ENCODE measurements at regions not wholly inside any gene's neighbourhood (a gene's known extent, or its start where the extent isn't known, plus 50 kb on each side); places are given as distances from the start of the nearest gene placed in this dataset.

DNA sequence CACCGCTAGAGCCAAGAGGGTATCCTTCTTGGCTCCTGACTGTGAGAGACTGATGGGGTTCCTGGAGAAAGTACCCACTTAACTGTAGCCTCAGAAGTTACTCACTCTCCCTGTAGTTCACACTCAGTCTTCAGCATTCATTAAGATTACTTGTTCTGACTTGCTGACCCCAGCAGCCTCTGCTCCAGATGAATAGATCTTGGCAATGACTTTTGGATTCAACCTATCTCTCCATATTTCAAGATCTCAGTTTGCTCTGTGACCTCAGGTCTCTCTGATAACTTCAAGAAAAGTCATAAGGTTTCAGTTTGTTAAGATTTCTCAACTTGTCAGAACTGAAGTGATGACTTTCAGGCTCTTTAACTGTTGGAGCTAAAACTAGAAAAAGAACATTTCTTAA, 825.6 kb downstream of the PCDH7 start:
- Mint-ChIP-seq H3K9me3 (ENCODE audit: unreplicated experiment) (no peaks in the 10 kb centered on the region), H3K4me3 (ENCODE audit: unreplicated experiment) (no peak overlapping the region), H3K4me1 (ENCODE audit: low read depth, unreplicated experiment) (no peaks in the 10 kb centered on the region), H3K27ac (ENCODE audit: unreplicated experiment) (no peak overlapping the region), H3K36me3 (ENCODE audit: insufficient read depth, unreplicated experiment) (no peaks in the 10 kb centered on the region), H3K27me3 (ENCODE audit: insufficient read depth, unreplicated experiment) (no peaks in the 10 kb centered on the region)
- intact Hi-C loops (cut with micrococcal nuclease; ENCODE audit: unreplicated experiment), result loop anchor here (10.0 kb wide), 1 partner anchor 831 kb away; no protein-coding TSS in a partner anchor
- no peaks in the 10 kb centered on the region for H3K9me3 ChIP-seq
- TF ChIP-seq, protein P1, sequence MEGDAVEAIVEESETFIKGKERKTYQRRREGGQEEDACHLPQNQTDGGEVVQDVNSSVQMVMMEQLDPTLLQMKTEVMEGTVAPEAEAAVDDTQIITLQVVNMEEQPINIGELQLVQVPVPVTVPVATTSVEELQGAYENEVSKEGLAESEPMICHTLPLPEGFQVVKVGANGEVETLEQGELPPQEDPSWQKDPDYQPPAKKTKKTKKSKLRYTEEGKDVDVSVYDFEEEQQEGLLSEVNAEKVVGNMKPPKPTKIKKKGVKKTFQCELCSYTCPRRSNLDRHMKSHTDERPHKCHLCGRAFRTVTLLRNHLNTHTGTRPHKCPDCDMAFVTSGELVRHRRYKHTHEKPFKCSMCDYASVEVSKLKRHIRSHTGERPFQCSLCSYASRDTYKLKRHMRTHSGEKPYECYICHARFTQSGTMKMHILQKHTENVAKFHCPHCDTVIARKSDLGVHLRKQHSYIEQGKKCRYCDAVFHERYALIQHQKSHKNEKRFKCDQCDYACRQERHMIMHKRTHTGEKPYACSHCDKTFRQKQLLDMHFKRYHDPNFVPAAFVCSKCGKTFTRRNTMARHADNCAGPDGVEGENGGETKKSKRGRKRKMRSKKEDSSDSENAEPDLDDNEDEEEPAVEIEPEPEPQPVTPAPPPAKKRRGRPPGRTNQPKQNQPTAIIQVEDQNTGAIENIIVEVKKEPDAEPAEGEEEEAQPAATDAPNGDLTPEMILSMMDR (IDR thresholded peaks at IDR 0.05; ENCODE audit: insufficient read depth in 1 of 2, low read depth in 1 of 2, low read length in 1 of 2, severe bottlenecking in 1 of 2, unreplicated experiment in 1 of 2), result no peak
- BruUV-seq (replicated peaks), result no TSS peak
- no peaks in the 10 kb centered on the region for H3K36me3 ChIP-seq (ENCODE audit: control insufficient read depth, insufficient read depth, low read length)
- no peak overlapping the region for H3K4me3 ChIP-seq (ENCODE audit: low read depth, low read length)
- H3K27me3 ChIP-seq (replicated peaks; ENCODE audit: control insufficient read depth, insufficient read depth, low read length), result no peaks in the 10 kb centered on the region
- POLR2A ChIA-PET, result no interaction called here
- no peaks in the 10 kb centered on the region for H3K4me1 ChIP-seq
- no peak for DNase-seq
- CTCF ChIA-PET, result no interaction called here

DNA sequence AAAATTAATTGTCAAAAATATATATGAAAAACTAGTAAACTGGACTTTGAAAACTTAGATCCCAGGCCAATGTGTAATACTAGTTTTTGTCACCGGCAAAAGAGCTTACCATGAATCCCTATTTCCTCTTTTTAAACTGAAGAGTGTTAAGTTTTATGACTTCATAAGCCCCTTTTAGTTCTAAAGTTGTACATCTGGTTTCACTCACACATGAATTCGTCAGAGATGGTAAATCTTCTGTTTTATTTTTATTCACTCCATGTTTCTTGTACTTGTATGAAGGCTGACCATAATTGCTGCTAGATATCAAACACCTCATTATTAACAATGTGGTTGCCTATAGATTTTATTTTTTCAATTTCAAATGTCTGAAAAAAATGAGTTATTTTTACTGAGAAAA, 827.9 kb downstream of the PCDH7 start:
- no peaks in the 10 kb centered on the region for H3K9me3 ChIP-seq
- H3K4me3 Mint-ChIP-seq (ENCODE audit: unreplicated experiment), result no peak overlapping the region
- TF ChIP-seq, protein P1 (IDR thresholded peaks at IDR 0.05; ENCODE audit: insufficient read depth in 1 of 2, low read depth in 1 of 2, low read length in 1 of 2, severe bottlenecking in 1 of 2, unreplicated experiment in 1 of 2), result no peak
- CTCF ChIA-PET, result no interaction called here
- intact Hi-C loops (cut with micrococcal nuclease; ENCODE audit: unreplicated experiment), result loop anchor here (10.0 kb wide), 1 partner anchor 833 kb away; no protein-coding TSS in a partner anchor
- no peaks in the 10 kb centered on the region for H3K27me3 Mint-ChIP-seq (ENCODE audit: insufficient read depth, unreplicated experiment)
- no peaks in the 10 kb centered on the region for H3K27me3 ChIP-seq (replicated peaks; ENCODE audit: control insufficient read depth, insufficient read depth, low read length)
- no TSS peak for BruUV-seq (replicated peaks)
- DNase-seq, result no peak
- no peaks in the 10 kb centered on the region for H3K36me3 Mint-ChIP-seq (ENCODE audit: insufficient read depth, unreplicated experiment)
- H3K36me3 ChIP-seq (ENCODE audit: control insufficient read depth, insufficient read depth, low read length), result no peaks in the 10 kb centered on the region
- no peaks in the 10 kb centered on the region for H3K4me1 ChIP-seq
- no peaks in the 10 kb centered on the region for H3K9me3 Mint-ChIP-seq (ENCODE audit: unreplicated experiment)
- no peak overlapping the region for H3K27ac Mint-ChIP-seq (ENCODE audit: unreplicated experiment)
- POLR2A ChIA-PET, result no interaction called here
- H3K4me1 Mint-ChIP-seq (ENCODE audit: low read depth, unreplicated experiment), result no peaks in the 10 kb centered on the region
- H3K4me3 ChIP-seq (ENCODE audit: low read depth, low read length), result no peak overlapping the region

DNA sequence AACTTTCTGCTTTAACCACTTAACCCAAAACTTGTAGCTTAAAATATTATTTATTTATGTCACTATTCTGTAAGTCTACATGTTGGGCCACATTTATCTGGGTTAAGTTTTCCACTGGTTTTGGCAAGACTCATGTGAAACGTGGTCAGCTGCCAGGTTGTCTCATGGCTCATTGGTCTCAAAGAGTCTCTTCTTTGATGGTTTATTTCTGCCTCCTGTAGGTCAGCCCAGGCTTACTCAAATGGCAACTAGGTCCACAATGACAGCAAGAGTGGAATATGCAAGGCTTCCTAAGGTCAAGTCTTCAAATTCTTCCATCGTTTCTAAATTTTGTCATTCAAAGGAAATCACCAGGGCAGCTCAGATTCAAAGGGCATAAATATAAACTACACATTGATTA, 828.7 kb downstream of the PCDH7 start:
- DNase-seq, result no peak
- Mint-ChIP-seq H3K27me3 (ENCODE audit: insufficient read depth, unreplicated experiment) (no peaks in the 10 kb centered on the region), H3K36me3 (ENCODE audit: insufficient read depth, unreplicated experiment) (no peaks in the 10 kb centered on the region), H3K4me1 (ENCODE audit: low read depth, unreplicated experiment) (no peaks in the 10 kb centered on the region), H3K27ac (ENCODE audit: unreplicated experiment) (no peak overlapping the region), H3K9me3 (ENCODE audit: unreplicated experiment) (no peaks in the 10 kb centered on the region), H3K4me3 (ENCODE audit: unreplicated experiment) (no peak overlapping the region)
- intact Hi-C loops (cut with micrococcal nuclease; ENCODE audit: unreplicated experiment), result loop anchor here (10.0 kb wide), 1 partner anchor 834 kb away; no protein-coding TSS in a partner anchor
- Histone ChIP-seq H3K4me1 (no peaks in the 10 kb centered on the region), H3K9me3 (no peaks in the 10 kb centered on the region), H3K36me3 (ENCODE audit: control insufficient read depth, insufficient read depth, low read length) (no peaks in the 10 kb centered on the region), H3K4me3 (ENCODE audit: low read depth, low read length) (no peak overlapping the region), H3K27me3 (replicated peaks; ENCODE audit: control insufficient read depth, insufficient read depth, low read length) (no peaks in the 10 kb centered on the region)
- ChIA-PET POLR2A (no interaction called here), CTCF (no interaction called here)
- no TSS peak for BruUV-seq (replicated peaks)
- TF ChIP-seq, protein P1 (IDR thresholded peaks at IDR 0.05; ENCODE audit: insufficient read depth in 1 of 2, low read depth in 1 of 2, low read length in 1 of 2, severe bottlenecking in 1 of 2, unreplicated experiment in 1 of 2), result no peak

Measured in Caco-2 (cell line).